Type B pancreatic cell (in vitro differentiated cells): ENCODE measurements at regions not wholly inside any gene's neighbourhood (a gene's known extent, or its start where the extent isn't known, plus 50 kb on each side); places are given as distances from the start of the nearest gene placed in this dataset.
"Not testable (repeated sequence)": the region's sequence is repeated elsewhere in the genome, so short reads cannot be mapped to it uniquely, and the experiment has no call there.

Experiments used
- DNase-seq: peaks from one replicate; pipeline ENCODE4 v3.0.0; 2021; ENCODE audit warnings: mixed read lengths; ENCODE audit not compliant: unreplicated experiment; ENCODE audit errors: extremely low spot score
- H3K27ac Mint-ChIP-seq: 2 replicates; pipeline ENCODE4 v1.8.0; 2021; ENCODE audit warnings: mild to moderate bottlenecking, mixed read lengths
- H3K27me3 Mint-ChIP-seq: 2 replicates; pipeline ENCODE4 v1.8.0; 2021; ENCODE audit warnings: mixed read lengths
- H3K36me3 Mint-ChIP-seq: 2 replicates; pipeline ENCODE4 v1.8.0; 2021; ENCODE audit warnings: mixed read lengths
- H3K4me1 Mint-ChIP-seq: one replicate; pipeline ENCODE4 v1.8.0; 2021; ENCODE audit warnings: mixed read lengths; ENCODE audit not compliant: unreplicated experiment
- H3K4me3 Mint-ChIP-seq: 2 replicates; pipeline ENCODE4 v1.8.0; 2021; ENCODE audit warnings: mild to moderate bottlenecking, mixed read lengths
- H3K9me3 Mint-ChIP-seq: 2 replicates; pipeline ENCODE4 v1.8.0; 2021; ENCODE audit warnings: mixed read lengths
- TF ChIP-seq, protein P1 (sequence below): fragments of 200-600 bp; sonication (generic); conservative IDR thresholded peaks from 2 replicates; pipeline ENCODE4 v1.5.0; 2021; ENCODE audit warnings: antibody characterized with exemption, mild to moderate bottlenecking

DNA sequence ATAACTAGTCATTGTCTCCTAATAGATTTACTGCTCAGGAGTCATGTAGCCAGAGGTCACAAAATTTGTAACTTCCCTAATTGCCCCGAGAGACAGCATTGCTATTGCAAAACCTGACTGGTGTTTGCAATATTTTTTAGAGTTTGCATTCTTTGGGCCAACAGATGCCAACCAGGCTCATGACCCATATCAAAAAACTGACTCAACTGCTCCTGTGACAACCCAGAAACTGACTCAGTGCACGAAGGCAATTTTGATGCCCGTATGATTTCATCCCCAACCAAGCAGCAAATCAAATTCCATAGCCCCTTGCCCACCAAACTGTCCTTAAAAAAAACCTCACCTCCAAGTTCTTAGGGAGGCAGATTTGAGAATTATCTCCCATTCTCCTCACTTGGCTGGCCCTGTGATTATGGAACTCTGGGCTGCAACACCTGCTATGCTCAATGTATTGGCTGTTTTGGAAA lies 951.3 kb downstream of the TSN start:
- no peak for DNase-seq
- TF ChIP-seq, protein P1, sequence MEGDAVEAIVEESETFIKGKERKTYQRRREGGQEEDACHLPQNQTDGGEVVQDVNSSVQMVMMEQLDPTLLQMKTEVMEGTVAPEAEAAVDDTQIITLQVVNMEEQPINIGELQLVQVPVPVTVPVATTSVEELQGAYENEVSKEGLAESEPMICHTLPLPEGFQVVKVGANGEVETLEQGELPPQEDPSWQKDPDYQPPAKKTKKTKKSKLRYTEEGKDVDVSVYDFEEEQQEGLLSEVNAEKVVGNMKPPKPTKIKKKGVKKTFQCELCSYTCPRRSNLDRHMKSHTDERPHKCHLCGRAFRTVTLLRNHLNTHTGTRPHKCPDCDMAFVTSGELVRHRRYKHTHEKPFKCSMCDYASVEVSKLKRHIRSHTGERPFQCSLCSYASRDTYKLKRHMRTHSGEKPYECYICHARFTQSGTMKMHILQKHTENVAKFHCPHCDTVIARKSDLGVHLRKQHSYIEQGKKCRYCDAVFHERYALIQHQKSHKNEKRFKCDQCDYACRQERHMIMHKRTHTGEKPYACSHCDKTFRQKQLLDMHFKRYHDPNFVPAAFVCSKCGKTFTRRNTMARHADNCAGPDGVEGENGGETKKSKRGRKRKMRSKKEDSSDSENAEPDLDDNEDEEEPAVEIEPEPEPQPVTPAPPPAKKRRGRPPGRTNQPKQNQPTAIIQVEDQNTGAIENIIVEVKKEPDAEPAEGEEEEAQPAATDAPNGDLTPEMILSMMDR: no peak
- Mint-ChIP-seq H3K4me3 (no peak overlapping the region), H3K27ac (no peak overlapping the region), H3K4me1 (no peaks in the 10 kb centered on the region), H3K9me3 (peaks cover 9% of the 10 kb centered on the region), H3K36me3 (peaks cover 4% of the 10 kb centered on the region), H3K27me3 (no peaks in the 10 kb centered on the region)

DNA sequence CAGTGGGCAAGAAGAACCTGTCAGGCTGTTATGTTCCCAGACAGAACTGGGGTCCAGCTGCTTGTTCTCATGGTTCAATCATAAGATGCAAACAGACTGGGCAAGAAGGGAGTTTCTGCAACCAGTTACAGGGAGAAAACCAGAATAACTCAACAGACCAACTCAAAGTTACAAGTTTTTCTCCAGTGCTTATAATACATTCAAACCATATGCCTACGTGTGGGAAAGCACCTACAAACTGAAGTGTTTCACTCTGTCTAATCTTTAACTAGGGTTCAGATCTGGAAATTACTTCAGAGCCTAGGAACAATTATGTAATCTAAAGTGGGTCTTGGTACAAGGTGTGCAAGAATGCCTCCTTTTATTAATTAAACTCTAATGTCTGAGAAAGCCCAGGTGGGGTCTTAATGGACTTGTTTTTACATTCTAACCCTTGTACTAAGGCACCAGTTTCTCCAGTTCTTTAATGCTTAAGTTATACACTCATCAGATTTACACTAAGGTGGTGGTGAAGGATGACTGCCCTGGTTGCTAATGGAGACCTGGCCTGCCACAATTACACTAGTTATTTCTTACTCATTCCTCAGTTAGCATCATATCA lies 951.9 kb downstream of the TSN start:
- TF ChIP-seq, protein P1: no peak

DNA sequence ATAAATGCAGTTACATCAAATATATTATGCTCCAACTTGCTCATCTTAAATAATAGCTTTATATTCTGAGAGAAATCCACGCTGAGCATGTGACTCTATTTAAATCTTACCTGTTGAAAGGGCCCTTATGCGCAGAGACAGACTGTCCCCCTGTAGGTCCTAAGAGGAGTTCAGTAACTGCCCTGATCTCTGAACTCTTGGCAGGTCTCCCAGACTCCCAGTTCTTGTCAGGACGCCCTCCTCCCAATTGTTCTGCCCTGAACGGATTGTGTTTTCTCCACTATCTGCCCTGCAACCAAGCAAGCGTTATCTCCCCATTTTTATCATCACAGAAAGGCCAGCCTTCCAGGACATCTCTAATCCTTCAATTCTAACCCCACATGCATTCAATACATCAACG lies 954.6 kb downstream of the TSN start:
- no peaks in the 10 kb centered on the region for H3K4me1 Mint-ChIP-seq
- TF ChIP-seq, protein P1: no peak
- H3K36me3 Mint-ChIP-seq: peaks cover 4% of the 10 kb centered on the region
- no peak for DNase-seq
- peaks cover 29% of the 10 kb centered on the region for H3K9me3 Mint-ChIP-seq
- no peaks in the 10 kb centered on the region for H3K27me3 Mint-ChIP-seq
- no peak overlapping the region for H3K27ac Mint-ChIP-seq
- H3K4me3 Mint-ChIP-seq: no peak overlapping the region

More for the DNA sequence above, 951.9 kb downstream of the TSN start:
- H3K27ac Mint-ChIP-seq: no peak overlapping the region
- peaks cover 4% of the 10 kb centered on the region for H3K36me3 Mint-ChIP-seq
- H3K9me3 Mint-ChIP-seq: peaks cover 9% of the 10 kb centered on the region
- no peaks in the 10 kb centered on the region for H3K27me3 Mint-ChIP-seq
- no peak for DNase-seq
- no peak overlapping the region for H3K4me3 Mint-ChIP-seq
- no peaks in the 10 kb centered on the region for H3K4me1 Mint-ChIP-seq

DNA sequence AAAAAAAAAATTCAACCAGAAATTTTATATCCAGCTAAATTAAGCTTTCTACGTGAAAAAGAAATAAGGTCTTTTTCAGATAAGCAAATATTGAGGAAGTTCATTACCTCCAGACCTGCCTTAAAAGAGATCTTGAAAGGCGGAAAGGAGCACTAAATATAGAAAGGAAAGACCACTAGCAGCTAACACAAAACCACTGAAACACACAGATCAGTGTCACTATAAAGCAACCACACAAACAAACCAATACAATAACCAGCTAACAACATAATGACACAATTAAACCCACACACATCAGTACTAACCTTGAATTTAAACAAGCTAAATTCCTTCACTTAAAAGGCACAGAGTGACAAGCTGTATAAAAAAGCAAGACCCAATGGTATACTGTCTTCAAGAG lies 958.3 kb downstream of the TSN start:
- Mint-ChIP-seq H3K9me3 (peaks cover 29% of the 10 kb centered on the region), H3K4me3 (no peak overlapping the region), H3K27me3 (no peaks in the 10 kb centered on the region), H3K27ac (no peak overlapping the region), H3K36me3 (no peaks in the 10 kb centered on the region), H3K4me1 (no peaks in the 10 kb centered on the region)
- no peak for DNase-seq
- TF ChIP-seq, protein P1: no peak

DNA sequence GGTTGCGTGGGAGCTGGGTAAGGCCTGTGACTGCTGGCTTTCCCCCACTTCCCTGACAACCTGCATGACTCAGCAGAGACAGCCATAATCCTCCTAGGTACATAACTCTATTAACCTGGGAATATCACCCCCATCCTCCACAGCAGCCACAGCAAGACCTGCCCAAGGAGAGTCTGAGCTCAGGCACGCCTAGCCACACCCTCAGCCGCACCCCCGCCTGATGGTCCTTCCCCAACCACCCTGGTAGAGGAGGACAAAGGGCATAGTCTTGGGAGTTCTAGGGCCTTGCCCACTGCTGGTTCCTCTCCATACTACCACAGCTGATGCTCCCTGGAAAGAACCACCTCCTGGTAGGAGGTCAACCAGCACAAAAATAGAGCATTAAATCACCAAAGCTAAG lies 965.4 kb downstream of the TSN start:
- H3K4me1 Mint-ChIP-seq, H3K27me3 Mint-ChIP-seq, DNase-seq, H3K36me3 Mint-ChIP-seq, H3K27ac Mint-ChIP-seq, H3K4me3 Mint-ChIP-seq, H3K9me3 Mint-ChIP-seq: not testable (repeated sequence)

DNA sequence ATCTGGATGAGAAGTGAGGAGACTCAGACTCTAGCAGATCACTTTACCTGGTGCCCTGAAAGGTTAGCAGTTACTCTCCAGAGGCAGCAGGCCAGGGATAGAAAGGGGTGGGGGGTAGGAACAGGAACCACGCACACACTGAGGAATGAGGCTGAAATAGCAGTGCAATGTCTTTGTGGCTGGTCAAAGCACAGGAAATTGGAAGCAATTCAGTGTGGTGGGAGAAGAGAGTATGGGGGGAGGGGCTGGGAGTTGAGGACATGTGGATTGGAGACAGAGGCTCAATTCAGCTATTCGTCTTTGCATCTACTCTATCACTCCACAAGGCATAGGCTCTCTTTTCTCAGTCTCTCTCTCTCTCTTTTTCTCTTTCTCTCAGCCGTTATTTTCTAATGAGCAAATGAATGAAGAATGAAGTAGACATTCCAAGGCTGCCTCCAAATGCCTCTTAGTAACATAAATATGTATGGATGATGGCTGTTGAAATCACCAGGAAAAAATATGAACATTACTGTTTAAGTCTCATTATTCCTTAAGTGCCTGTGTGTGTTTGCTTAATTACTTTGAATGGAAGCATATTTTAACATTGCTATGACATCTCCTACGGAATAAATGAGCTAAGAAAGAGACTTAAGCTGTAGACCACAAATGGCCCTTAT lies 979.4 kb downstream of the TSN start:
- no peaks in the 10 kb centered on the region for H3K36me3 Mint-ChIP-seq
- H3K27me3 Mint-ChIP-seq: no peaks in the 10 kb centered on the region
- DNase-seq: no peak
- TF ChIP-seq, protein P1: no peak
- H3K9me3 Mint-ChIP-seq: peaks cover 12% of the 10 kb centered on the region
- peak overlapping the region; percentile 14 for H3K27ac Mint-ChIP-seq
- no peak overlapping the region for H3K4me3 Mint-ChIP-seq
- peaks cover 16% of the 10 kb centered on the region for H3K4me1 Mint-ChIP-seq
